Prostate gland (tissue), 2 donors: ENCODE measurements at regions not wholly inside any gene's neighbourhood (a gene's known extent, or its start where the extent isn't known, plus 50 kb on each side); places are given as distances from the start of the nearest gene placed in this dataset.

Experiments used
- POLR2A ChIP-seq: fragments of 450-650 bp; IDR thresholded peaks from one replicate; pipeline ENCODE4 v1.6.1; 2016; ENCODE audit warnings: antibody characterized with exemption, mild to moderate bottlenecking
- POLR2AphosphoS5 ChIP-seq: sonication (generic); formaldehyde crosslinking; IDR thresholded peaks from one replicate; pipeline ENCODE4 v1.6.1; 2017; ENCODE audit warnings: antibody characterized with exemption
- TF ChIP-seq, protein P1 (sequence below), 4 experiments: fragments of 200-600 bp in 2 of 4; fragments of 450-650 bp in 2 of 4; sonication (generic) in 2 of 4; IDR thresholded peaks; 1 replicate in 3 of 4; 2 replicates in 1 of 4; pipeline ENCODE4 v1.5.1; 2016 to 2019; ENCODE audit warnings: antibody characterized with exemption in 4 of 4, mild to moderate bottlenecking in 2 of 4, moderate library complexity in 2 of 4

DNA sequence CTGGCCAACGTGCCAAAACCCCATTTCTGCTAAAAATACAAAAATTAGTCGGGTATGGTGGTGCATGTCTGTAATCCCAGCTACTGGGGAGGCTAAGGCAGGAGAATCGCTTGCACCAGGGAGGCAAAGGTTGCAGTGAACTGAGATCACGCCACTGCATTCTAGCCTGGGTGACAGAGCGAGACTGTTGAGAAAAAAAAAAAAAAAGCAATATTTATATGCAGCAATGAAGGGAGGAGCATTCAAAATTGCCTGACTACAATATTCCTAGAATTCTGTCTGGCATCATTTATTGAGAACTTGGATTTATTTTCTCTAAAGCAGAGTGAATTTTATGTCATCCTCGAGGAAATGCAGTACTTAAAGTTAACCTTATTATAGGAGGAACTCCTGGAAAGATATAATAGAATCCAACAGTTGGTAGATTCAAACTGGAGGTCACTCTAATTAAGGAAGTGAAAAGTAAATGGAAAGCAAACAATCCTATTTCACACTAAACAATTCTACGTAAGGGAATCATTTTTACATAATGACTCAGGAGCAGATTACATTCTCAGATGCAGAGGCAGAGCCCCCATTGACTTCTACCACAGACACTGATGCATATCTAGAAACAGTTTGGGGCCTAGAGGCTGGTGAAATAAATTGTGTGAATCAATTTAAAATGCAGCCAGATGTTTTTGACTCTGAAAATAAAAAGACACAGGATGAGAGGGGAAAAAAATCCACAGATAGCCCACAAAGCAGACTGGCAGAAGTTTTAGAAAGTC is 82.1 kb upstream of the FHIT start:
- TF ChIP-seq, protein P1, sequence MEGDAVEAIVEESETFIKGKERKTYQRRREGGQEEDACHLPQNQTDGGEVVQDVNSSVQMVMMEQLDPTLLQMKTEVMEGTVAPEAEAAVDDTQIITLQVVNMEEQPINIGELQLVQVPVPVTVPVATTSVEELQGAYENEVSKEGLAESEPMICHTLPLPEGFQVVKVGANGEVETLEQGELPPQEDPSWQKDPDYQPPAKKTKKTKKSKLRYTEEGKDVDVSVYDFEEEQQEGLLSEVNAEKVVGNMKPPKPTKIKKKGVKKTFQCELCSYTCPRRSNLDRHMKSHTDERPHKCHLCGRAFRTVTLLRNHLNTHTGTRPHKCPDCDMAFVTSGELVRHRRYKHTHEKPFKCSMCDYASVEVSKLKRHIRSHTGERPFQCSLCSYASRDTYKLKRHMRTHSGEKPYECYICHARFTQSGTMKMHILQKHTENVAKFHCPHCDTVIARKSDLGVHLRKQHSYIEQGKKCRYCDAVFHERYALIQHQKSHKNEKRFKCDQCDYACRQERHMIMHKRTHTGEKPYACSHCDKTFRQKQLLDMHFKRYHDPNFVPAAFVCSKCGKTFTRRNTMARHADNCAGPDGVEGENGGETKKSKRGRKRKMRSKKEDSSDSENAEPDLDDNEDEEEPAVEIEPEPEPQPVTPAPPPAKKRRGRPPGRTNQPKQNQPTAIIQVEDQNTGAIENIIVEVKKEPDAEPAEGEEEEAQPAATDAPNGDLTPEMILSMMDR (IDR thresholded peaks at IDR 0.05): no peak
- TF ChIP-seq POLR2AphosphoS5 (no peak), POLR2A (no peak)
